Prostate gland (tissue), 2 donors: ENCODE measurements at regions not wholly inside any gene's neighbourhood (a gene's known extent, or its start where the extent isn't known, plus 50 kb on each side); places are given as distances from the start of the nearest gene placed in this dataset.

ENCODE experiments used
- DNase-seq: peaks from one replicate; pipeline ENCODE4 v3.0.0-alpha.2; 2019; ENCODE audit warnings: low spot score
- H3K27ac ChIP-seq, 2 donors: fragments of 200-600 bp; sonication (generic); 2 replicates each; pipeline ENCODE4 v1.5.1; 2017 to 2019
- H3K27me3 ChIP-seq: fragments of 200-600 bp; sonication (generic); replicated peaks from 2 replicates; pipeline ENCODE4 v1.5.1; 2019; ENCODE audit not compliant: insufficient read depth
- H3K36me3 ChIP-seq, 2 donors: fragments of 200-600 bp; sonication (generic); 1 replicate in 1 of 2; 2 replicates in 1 of 2; pipeline versions ENCODE4 v1.5.1 to v1.8.1; 2017 to 2019
- H3K4me1 ChIP-seq: fragments of 200-600 bp; sonication (generic); replicated peaks from 2 replicates; pipeline ENCODE4 v1.5.1; 2019
- H3K4me3 ChIP-seq, 2 donors: fragments of 200-600 bp; sonication (generic); 2 replicates each; pipeline ENCODE4 v1.5.1; 2017 to 2019
- H3K9me3 ChIP-seq: fragments of 200-600 bp; sonication (generic); 2 replicates; pipeline ENCODE4 v1.5.1; 2017
- CTCF ChIP-seq, 4 experiments: fragments of 200-600 bp in 2 of 4; fragments of 450-650 bp in 2 of 4; sonication (generic) in 2 of 4; IDR thresholded peaks; 1 replicate in 3 of 4; 2 replicates in 1 of 4; pipeline ENCODE4 v1.5.1; 2016 to 2019; ENCODE audit warnings: antibody characterized with exemption in 4 of 4, mild to moderate bottlenecking in 2 of 4, moderate library complexity in 2 of 4
- POLR2A ChIP-seq: fragments of 450-650 bp; IDR thresholded peaks from one replicate; pipeline ENCODE4 v1.6.1; 2016; ENCODE audit warnings: antibody characterized with exemption, mild to moderate bottlenecking
- POLR2AphosphoS5 ChIP-seq: sonication (generic); formaldehyde crosslinking; IDR thresholded peaks from one replicate; pipeline ENCODE4 v1.6.1; 2017; ENCODE audit warnings: antibody characterized with exemption
- WGBS: methylation state at CpG from one replicate; pipeline ENCODE4 v1.1.5; 2018; 5-methylcytosine and 5-hydroxymethylcytosine counted together
- intact Hi-C: fragments of 100-400 bp; cut with DNase I; formaldehyde crosslinking; loops from one replicate; pipeline ENCODE4 v1.14.2; 2022

- no peaks in the 10 kb centered on the region for H3K4me1 ChIP-seq
- H3K9me3 ChIP-seq: no peaks in the 10 kb centered on the region
- WGBS: 69% methylated on average over 1 of the region's 1 CpG
- TF ChIP-seq POLR2A: no peak
- TF ChIP-seq POLR2AphosphoS5: no peak
- no peak for TF ChIP-seq CTCF (IDR thresholded peaks at IDR 0.05)
- intact Hi-C loops: no loop called here
- no peaks in the 10 kb centered on the region for H3K27me3 ChIP-seq
- H3K36me3 ChIP-seq: no peaks in the 10 kb centered on the region
- DNase-seq: no peak
- H3K4me3 ChIP-seq: no peak overlapping the region
- H3K27ac ChIP-seq: no peak overlapping the region
Observed at GRCh38 chr5:93874080-93874479, 132.7 kb upstream of the POU5F2 start.

GRCh38 chr5:93873211-93873736, 131.9 kb upstream of the POU5F2 start:
- Histone ChIP-seq H3K4me3 (no peak overlapping the region), H3K4me1 (no peaks in the 10 kb centered on the region), H3K36me3 (no peaks in the 10 kb centered on the region), H3K9me3 (no peaks in the 10 kb centered on the region), H3K27me3 (no peaks in the 10 kb centered on the region), H3K27ac (no peak overlapping the region)
- intact Hi-C loops: no loop called here
- no peak for TF ChIP-seq POLR2AphosphoS5
- TF ChIP-seq POLR2A: no peak
- TF ChIP-seq CTCF (IDR thresholded peaks at IDR 0.05): no peak
- WGBS: 100% methylated on average over 1 of the region's 1 CpG
- DNase-seq: no peak

- WGBS: 92% methylated on average over 3 of the region's 3 CpGs
Observed at GRCh38 chr5:93870649-93871048, 129.2 kb upstream of the POU5F2 start.

GRCh38 chr5:93868851-93869250, 127.5 kb upstream of the POU5F2 start:
- no peak overlapping the region for H3K27ac ChIP-seq
- H3K4me3 ChIP-seq: no peak overlapping the region
- H3K4me1 ChIP-seq: no peaks in the 10 kb centered on the region
- no peaks in the 10 kb centered on the region for H3K36me3 ChIP-seq
- no peaks in the 10 kb centered on the region for H3K9me3 ChIP-seq
- intact Hi-C loops: no loop called here
- no peak for TF ChIP-seq CTCF (IDR thresholded peaks at IDR 0.05)
- TF ChIP-seq POLR2A: no peak
- TF ChIP-seq POLR2AphosphoS5: no peak
- DNase-seq: no peak
- no peaks in the 10 kb centered on the region for H3K27me3 ChIP-seq
- 95% methylated on average over 6 of the region's 6 CpGs for WGBS

More at GRCh38 chr5:93870649-93871048, 129.2 kb upstream of the POU5F2 start:
- intact Hi-C loops: no loop called here
- Histone ChIP-seq H3K9me3 (no peaks in the 10 kb centered on the region), H3K27me3 (no peaks in the 10 kb centered on the region), H3K4me1 (no peaks in the 10 kb centered on the region), H3K4me3 (no peak overlapping the region), H3K27ac (no peak overlapping the region), H3K36me3 (no peaks in the 10 kb centered on the region)
- TF ChIP-seq POLR2A (no peak), POLR2AphosphoS5 (no peak), CTCF (IDR thresholded peaks at IDR 0.05) (no peak)
- no peak for DNase-seq

GRCh38 chr5:93850311-93850710, 108.9 kb upstream of the POU5F2 start:
- intact Hi-C loops: no loop called here
- Histone ChIP-seq H3K4me3 (no peak overlapping the region), H3K27me3 (no peaks in the 10 kb centered on the region), H3K27ac (no peak overlapping the region), H3K4me1 (no peaks in the 10 kb centered on the region), H3K9me3 (no peaks in the 10 kb centered on the region), H3K36me3 (no peaks in the 10 kb centered on the region)
- WGBS: 72% methylated on average over 3 of the region's 3 CpGs
- DNase-seq: no peak
- no peak for TF ChIP-seq POLR2AphosphoS5
- TF ChIP-seq CTCF (IDR thresholded peaks at IDR 0.05): no peak
- TF ChIP-seq POLR2A: no peak
